ENCODE measurements at regions not wholly inside any gene's neighbourhood (a gene's known extent, or its start where the extent isn't known, plus 50 kb on each side); places are given as distances from the start of the nearest gene placed in this dataset.

DNA sequence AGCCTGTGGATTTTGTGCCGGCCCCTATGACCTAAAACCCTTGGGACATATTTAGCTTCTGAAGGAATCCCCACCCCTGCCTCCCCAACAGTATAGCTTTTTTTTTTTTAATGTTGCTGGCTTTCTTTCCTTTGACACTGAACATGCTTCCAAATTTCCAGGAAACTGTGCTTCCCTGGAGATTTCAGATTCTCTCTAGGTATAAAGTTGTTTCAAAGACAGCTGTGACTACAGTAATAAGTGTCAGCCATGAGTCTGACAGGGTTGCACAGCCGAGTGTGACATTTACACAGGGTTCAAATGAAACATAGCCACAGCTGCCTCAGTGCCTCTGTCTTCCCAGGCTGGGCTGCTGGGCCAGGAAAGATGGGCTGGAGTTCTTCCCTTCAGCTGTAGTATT lies 466.6 kb upstream of the COBL start:
- Histone ChIP-seq H3K4me3 (ENCODE audit: severe bottlenecking) (no peak overlapping the region), H3K9me3 (ENCODE audit: severe bottlenecking) (no peaks in the 10 kb centered on the region), H3K36me3 (ENCODE audit: low read depth) (no peaks in the 10 kb centered on the region), H3K4me1 (ENCODE audit: insufficient read depth, poor library complexity, severe bottlenecking) (no peaks in the 10 kb centered on the region), H3K27me3 (ENCODE audit: insufficient read depth, poor library complexity, severe bottlenecking) (no peaks in the 10 kb centered on the region), H3K27ac (ENCODE audit: poor library complexity, severe bottlenecking) (no peak overlapping the region)
- TF ChIP-seq, protein P1, sequence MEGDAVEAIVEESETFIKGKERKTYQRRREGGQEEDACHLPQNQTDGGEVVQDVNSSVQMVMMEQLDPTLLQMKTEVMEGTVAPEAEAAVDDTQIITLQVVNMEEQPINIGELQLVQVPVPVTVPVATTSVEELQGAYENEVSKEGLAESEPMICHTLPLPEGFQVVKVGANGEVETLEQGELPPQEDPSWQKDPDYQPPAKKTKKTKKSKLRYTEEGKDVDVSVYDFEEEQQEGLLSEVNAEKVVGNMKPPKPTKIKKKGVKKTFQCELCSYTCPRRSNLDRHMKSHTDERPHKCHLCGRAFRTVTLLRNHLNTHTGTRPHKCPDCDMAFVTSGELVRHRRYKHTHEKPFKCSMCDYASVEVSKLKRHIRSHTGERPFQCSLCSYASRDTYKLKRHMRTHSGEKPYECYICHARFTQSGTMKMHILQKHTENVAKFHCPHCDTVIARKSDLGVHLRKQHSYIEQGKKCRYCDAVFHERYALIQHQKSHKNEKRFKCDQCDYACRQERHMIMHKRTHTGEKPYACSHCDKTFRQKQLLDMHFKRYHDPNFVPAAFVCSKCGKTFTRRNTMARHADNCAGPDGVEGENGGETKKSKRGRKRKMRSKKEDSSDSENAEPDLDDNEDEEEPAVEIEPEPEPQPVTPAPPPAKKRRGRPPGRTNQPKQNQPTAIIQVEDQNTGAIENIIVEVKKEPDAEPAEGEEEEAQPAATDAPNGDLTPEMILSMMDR (IDR thresholded peaks at IDR 0.05; ENCODE audit: poor library complexity, severe bottlenecking), result no peak
- no peak for ATAC-seq (ENCODE audit: low read depth)
- no peak for DNase-seq (ENCODE audit: low spot score)

DNA sequence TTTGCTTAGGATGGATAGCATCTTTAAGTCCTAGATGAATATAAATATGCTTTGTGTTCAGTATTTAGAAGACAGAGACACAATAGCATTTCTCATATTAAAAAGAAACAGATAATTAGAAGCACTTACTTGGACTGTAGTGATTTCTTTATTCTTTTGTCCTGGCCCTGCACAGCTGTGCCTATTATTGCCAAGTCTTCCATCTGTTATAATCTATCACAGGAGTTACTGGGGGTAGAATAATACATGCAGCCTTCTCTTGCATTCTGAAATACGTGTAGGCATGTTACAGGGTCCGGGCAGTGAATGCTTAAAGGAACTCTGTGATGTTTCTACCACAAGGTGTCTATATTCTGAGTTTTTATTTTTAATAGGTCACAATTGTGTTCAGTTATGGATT lies 461.5 kb upstream of the COBL start:
- DNase-seq (ENCODE audit: low spot score) (no peak), ATAC-seq (ENCODE audit: low read depth) (no peak)
- Histone ChIP-seq H3K9me3 (ENCODE audit: severe bottlenecking) (no peaks in the 10 kb centered on the region), H3K27ac (ENCODE audit: poor library complexity, severe bottlenecking) (no peak overlapping the region), H3K27me3 (ENCODE audit: insufficient read depth, poor library complexity, severe bottlenecking) (no peaks in the 10 kb centered on the region), H3K4me3 (ENCODE audit: severe bottlenecking) (no peak overlapping the region), H3K4me1 (ENCODE audit: insufficient read depth, poor library complexity, severe bottlenecking) (no peaks in the 10 kb centered on the region), H3K36me3 (ENCODE audit: low read depth) (no peaks in the 10 kb centered on the region)
- TF ChIP-seq, protein P1 (IDR thresholded peaks at IDR 0.05; ENCODE audit: poor library complexity, severe bottlenecking), result no peak

DNA sequence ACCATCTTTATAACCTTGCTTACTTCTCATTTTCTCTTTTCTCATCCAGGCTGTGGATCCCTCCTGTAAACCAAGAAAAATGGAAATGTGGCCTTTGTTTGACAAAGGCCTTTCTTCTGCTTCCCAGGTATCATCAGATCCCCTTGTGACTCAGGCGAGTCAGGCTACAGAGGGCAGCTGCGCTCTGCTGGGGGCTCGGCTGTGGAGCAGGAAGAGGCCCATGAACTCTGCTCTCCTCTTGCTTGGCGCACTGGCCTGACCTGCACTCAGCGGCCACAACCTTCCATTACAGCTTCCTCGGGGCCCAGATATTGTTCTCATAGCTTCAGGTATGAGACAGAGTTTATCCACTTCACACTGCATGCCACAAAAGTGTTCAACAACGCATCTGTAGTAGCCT lies 457.6 kb upstream of the COBL start:
- Histone ChIP-seq H3K36me3 (ENCODE audit: low read depth) (no peaks in the 10 kb centered on the region), H3K27me3 (ENCODE audit: insufficient read depth, poor library complexity, severe bottlenecking) (no peaks in the 10 kb centered on the region), H3K27ac (ENCODE audit: poor library complexity, severe bottlenecking) (no peak overlapping the region), H3K4me3 (ENCODE audit: severe bottlenecking) (no peak overlapping the region), H3K4me1 (ENCODE audit: insufficient read depth, poor library complexity, severe bottlenecking) (no peaks in the 10 kb centered on the region), H3K9me3 (ENCODE audit: severe bottlenecking) (no peaks in the 10 kb centered on the region)
- no peak for ATAC-seq (ENCODE audit: low read depth)
- TF ChIP-seq, protein P1 (IDR thresholded peaks at IDR 0.05; ENCODE audit: poor library complexity, severe bottlenecking), result no peak
- no peak for DNase-seq (ENCODE audit: low spot score)

DNA sequence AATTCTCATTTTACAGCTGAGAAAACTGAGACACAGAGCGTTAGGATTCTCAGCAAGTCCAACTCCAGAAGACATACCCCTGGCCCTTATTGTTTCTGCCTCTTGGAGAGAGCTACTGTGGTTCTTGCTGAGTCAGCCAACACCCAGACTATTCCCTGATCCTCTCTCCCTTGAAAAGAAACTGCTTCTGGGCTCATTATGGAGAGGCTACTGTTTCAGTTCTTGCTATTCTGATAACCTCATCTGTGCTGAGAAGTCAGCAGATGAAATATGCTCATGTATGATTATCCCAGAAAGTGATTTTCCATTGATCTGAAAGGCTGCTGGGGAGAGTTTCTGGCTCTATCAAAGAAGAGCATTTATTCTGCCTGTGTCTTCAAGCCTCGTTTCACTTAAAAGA lies 455.6 kb upstream of the COBL start:
- ATAC-seq (ENCODE audit: low read depth) (no peak), DNase-seq (ENCODE audit: low spot score) (no peak)
- Histone ChIP-seq H3K27me3 (ENCODE audit: insufficient read depth, poor library complexity, severe bottlenecking) (peaks cover 3% of the 10 kb centered on the region), H3K9me3 (ENCODE audit: severe bottlenecking) (no peaks in the 10 kb centered on the region), H3K4me3 (ENCODE audit: severe bottlenecking) (no peak overlapping the region), H3K4me1 (ENCODE audit: insufficient read depth, poor library complexity, severe bottlenecking) (no peaks in the 10 kb centered on the region), H3K36me3 (ENCODE audit: low read depth) (no peaks in the 10 kb centered on the region), H3K27ac (ENCODE audit: poor library complexity, severe bottlenecking) (no peak overlapping the region)
- TF ChIP-seq, protein P1 (IDR thresholded peaks at IDR 0.05; ENCODE audit: poor library complexity, severe bottlenecking), result no peak

DNA sequence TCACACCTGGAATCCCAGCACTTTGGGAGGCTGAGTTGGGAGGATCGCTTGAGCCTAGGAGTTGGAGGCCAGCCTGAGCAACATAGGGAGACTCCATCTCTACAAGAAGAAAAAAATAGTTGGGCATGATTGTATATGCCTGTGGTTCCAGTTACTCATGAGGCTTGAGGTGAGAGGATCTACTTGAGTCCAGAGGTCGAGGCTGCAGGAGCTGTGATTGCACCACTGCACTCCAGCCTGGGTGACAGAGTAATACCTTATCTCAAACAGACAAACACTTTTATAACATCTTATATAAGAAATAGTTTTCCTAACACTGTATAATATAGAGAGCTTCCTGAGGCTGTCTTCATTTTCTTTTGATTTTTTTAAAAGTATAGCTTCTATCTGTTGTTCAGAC lies 448.4 kb upstream of the COBL start:
- H3K9me3 ChIP-seq (ENCODE audit: severe bottlenecking), result no peaks in the 10 kb centered on the region
- no peak overlapping the region for H3K4me3 ChIP-seq (ENCODE audit: severe bottlenecking)
- ATAC-seq (ENCODE audit: low read depth) (no peak), DNase-seq (ENCODE audit: low spot score) (no peak)
- TF ChIP-seq, protein P1 (IDR thresholded peaks at IDR 0.05; ENCODE audit: poor library complexity, severe bottlenecking), result no peak
- H3K27ac ChIP-seq (ENCODE audit: poor library complexity, severe bottlenecking), result no peak overlapping the region
- peaks cover 3% of the 10 kb centered on the region for H3K27me3 ChIP-seq (ENCODE audit: insufficient read depth, poor library complexity, severe bottlenecking)
- H3K4me1 ChIP-seq (ENCODE audit: insufficient read depth, poor library complexity, severe bottlenecking), result no peaks in the 10 kb centered on the region
- H3K36me3 ChIP-seq (ENCODE audit: low read depth), result no peaks in the 10 kb centered on the region

All from RWPE2 (cell line).